SU-DHL-6 (cell line): ENCODE measurements at regions not wholly inside any gene's neighbourhood (a gene's known extent, or its start where the extent isn't known, plus 50 kb on each side); places are given as distances from the start of the nearest gene placed in this dataset.

Experiments used
- CTCF ChIP-seq: fragments of 200-600 bp; sonication (generic); IDR thresholded peaks from one replicate; pipeline ENCODE4 v1.5.1; 2017; ENCODE audit warnings: antibody characterized with exemption, mild to moderate bottlenecking, low read length, moderate library complexity; ENCODE audit not compliant: insufficient read depth, poor library complexity, severe bottlenecking
- EZH2phosphoT487 ChIP-seq: fragments of 200-600 bp; sonication (generic), shearing (Covaris generic); conservative IDR thresholded peaks from 2 replicates; pipeline ENCODE4 v1.6.1; 2018; ENCODE audit warnings: mild to moderate bottlenecking, antibody characterized with exemption, low read length, moderate library complexity, mixed read lengths

GRCh38 chr13:99884913-99885312 is 86.7 kb downstream of the ZIC5 start:
- TF ChIP-seq CTCF (no peak), EZH2phosphoT487 (no peak)
